BJ (cell line): ENCODE measurements at regions not wholly inside any gene's neighbourhood (a gene's known extent, or its start where the extent isn't known, plus 50 kb on each side); places are given as distances from the start of the nearest gene placed in this dataset.
A peak's percentile ranks its signal among the peaks of the same experiment; 100 is the strongest.

ENCODE experiments used
- CTCF ChIA-PET: fragments of 350-600 bp; formaldehyde crosslinking; extraction: SDS; loops from one replicate; lab custom pipeline; 2021; ENCODE audit warnings: antibody characterized with exemption, inconsistent platforms; lab: Yijun Ruan, JAX
- POLR2A ChIA-PET: fragments of 300-600 bp; sonication (Branson Sonifier 250); formaldehyde crosslinking; extraction: SDS; loops from one replicate; lab custom pipeline; 2021; ENCODE audit warnings: antibody characterized with exemption; lab: Charles Lee
- DNase-seq: peaks from one replicate; pipeline ENCODE4 v3.0.0-alpha.2; 2011; ENCODE audit warnings: low read depth
- H3K27me3 ChIP-seq: 2 replicates; pipeline ENCODE4 v1.6.0; 2011; ENCODE audit warnings: low read length; ENCODE audit not compliant: control insufficient read depth, insufficient read depth
- H3K36me3 ChIP-seq: 2 replicates; pipeline ENCODE4 v1.5.1; 2011; ENCODE audit warnings: low read length; ENCODE audit not compliant: control insufficient read depth, insufficient read depth
- H3K4me3 ChIP-seq: 2 replicates; pipeline ENCODE4 v1.5.1; 2011; ENCODE audit warnings: low read depth, mild to moderate bottlenecking, control low read depth, low read length
- TF ChIP-seq, protein P1 (sequence below): IDR thresholded peaks from 2 replicates; pipeline ENCODE4 v1.5.1; 2011; ENCODE audit warnings: low read depth, mild to moderate bottlenecking, control low read depth, inconsistent platforms, low read length, moderate library complexity; ENCODE audit not compliant: insufficient read depth

DNA sequence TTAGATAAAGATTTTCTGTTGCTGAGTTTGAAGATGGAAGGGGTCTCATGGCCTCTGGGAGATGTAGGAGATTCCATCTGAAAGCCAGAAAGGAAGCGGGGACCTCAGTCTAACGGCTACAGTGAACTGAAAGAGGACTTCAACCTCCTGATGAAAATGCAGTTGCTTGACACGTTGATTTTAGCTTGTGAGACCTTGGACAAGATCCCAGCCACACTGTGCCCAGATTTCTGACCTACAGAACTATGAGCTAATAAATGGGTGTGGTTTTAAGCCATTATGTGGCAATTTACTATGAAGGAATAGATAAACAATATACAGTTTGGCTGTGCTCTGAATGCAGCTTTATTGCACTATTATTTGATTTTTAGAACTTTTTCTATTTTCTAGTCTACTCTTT, 342.3 kb upstream of the SEMA3D start:
- peak; percentile 31 for DNase-seq
- ChIA-PET POLR2A (no interaction called here), CTCF (interaction anchor here (1.1 to 2.0 kb wide), 4 partner anchors 17 to 342 kb away, joined by 3 to 4 read pairs (median 4); partner anchors contain the start of gene SEMA3D)
- H3K36me3 ChIP-seq: no peaks in the 10 kb centered on the region
- no peaks in the 10 kb centered on the region for H3K27me3 ChIP-seq
- H3K4me3 ChIP-seq: no peak overlapping the region
- TF ChIP-seq, protein P1, sequence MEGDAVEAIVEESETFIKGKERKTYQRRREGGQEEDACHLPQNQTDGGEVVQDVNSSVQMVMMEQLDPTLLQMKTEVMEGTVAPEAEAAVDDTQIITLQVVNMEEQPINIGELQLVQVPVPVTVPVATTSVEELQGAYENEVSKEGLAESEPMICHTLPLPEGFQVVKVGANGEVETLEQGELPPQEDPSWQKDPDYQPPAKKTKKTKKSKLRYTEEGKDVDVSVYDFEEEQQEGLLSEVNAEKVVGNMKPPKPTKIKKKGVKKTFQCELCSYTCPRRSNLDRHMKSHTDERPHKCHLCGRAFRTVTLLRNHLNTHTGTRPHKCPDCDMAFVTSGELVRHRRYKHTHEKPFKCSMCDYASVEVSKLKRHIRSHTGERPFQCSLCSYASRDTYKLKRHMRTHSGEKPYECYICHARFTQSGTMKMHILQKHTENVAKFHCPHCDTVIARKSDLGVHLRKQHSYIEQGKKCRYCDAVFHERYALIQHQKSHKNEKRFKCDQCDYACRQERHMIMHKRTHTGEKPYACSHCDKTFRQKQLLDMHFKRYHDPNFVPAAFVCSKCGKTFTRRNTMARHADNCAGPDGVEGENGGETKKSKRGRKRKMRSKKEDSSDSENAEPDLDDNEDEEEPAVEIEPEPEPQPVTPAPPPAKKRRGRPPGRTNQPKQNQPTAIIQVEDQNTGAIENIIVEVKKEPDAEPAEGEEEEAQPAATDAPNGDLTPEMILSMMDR: no peak

DNA sequence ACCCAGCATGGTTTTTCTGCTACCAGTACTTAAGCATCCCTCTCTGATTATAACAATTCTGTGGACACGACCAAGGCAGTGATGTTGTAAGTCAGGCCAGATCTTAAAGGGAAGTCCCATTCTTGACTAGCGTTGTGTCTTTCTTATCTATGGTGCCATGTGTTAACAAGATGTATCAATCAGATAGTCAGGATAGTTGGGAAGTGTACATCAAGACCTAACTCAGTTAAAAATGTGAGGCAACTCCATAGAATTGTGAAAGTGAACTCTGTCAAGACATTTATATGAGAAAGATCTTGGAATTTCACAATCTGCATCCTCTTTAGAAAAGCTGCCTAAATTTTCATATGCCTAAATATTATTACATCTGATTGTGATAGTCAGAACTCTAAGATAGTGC, 341.7 kb upstream of the SEMA3D start:
- TF ChIP-seq, protein P1: no peak
- no peaks in the 10 kb centered on the region for H3K27me3 ChIP-seq
- H3K4me3 ChIP-seq: no peak overlapping the region
- no peak for DNase-seq
- ChIA-PET CTCF (interaction anchor here (1.1 to 1.3 kb wide), 2 partner anchors 26 to 59 kb away, joined by 3 read pairs; no protein-coding TSS in a partner anchor), POLR2A (no interaction called here)
- no peaks in the 10 kb centered on the region for H3K36me3 ChIP-seq

DNA sequence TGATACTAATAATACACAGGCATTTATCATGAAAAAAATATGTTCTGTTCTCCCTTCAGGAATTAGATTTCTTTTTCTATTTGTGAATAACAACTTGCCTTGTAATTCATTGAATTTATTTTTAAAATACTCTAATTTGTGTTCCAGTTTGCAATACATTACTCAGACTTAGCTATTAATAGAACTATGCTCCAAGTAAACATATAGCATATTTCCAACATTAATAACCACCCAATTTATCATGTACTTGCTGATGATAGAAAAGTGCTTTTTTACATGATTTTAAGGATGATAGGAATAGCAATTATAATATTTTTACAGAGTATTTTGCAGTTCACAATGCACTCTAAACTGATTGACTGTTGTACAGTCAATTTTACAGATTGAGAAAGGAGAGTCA, 338.8 kb upstream of the SEMA3D start:
- DNase-seq: no peak
- Histone ChIP-seq H3K4me3 (no peak overlapping the region), H3K27me3 (no peaks in the 10 kb centered on the region), H3K36me3 (no peaks in the 10 kb centered on the region)
- POLR2A ChIA-PET: interaction anchor here (0.7 kb wide), 1 partner anchor 25 kb away, joined by 3 read pairs; no protein-coding TSS in a partner anchor
- TF ChIP-seq, protein P1: no peak
- CTCF ChIA-PET: interaction anchor here (0.7 kb wide), 1 partner anchor 14 kb away, joined by 3 read pairs; no protein-coding TSS in a partner anchor

DNA sequence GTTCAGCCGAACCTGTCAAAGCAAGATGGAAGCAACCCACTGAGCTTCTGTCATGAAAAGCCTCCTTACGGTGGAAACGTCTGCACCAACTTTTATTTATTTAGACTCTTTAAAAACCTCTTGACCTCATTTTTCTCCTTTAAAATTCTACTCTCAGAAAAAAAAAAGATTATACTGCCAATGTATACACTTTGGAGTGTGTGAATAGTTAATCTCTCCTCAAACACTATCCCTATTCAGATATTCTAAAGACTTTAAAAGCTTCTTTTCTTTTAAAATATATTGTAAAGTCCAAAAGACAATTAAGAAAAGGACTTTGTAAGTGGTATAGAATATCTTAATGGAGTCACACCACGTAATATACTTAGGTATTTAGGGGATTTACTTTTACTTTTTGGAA, 335.2 kb upstream of the SEMA3D start:
- Histone ChIP-seq H3K36me3 (no peaks in the 10 kb centered on the region), H3K27me3 (no peaks in the 10 kb centered on the region), H3K4me3 (no peak overlapping the region)
- TF ChIP-seq, protein P1: no peak
- ChIA-PET CTCF (no interaction called here), POLR2A (no interaction called here)
- DNase-seq: no peak

DNA sequence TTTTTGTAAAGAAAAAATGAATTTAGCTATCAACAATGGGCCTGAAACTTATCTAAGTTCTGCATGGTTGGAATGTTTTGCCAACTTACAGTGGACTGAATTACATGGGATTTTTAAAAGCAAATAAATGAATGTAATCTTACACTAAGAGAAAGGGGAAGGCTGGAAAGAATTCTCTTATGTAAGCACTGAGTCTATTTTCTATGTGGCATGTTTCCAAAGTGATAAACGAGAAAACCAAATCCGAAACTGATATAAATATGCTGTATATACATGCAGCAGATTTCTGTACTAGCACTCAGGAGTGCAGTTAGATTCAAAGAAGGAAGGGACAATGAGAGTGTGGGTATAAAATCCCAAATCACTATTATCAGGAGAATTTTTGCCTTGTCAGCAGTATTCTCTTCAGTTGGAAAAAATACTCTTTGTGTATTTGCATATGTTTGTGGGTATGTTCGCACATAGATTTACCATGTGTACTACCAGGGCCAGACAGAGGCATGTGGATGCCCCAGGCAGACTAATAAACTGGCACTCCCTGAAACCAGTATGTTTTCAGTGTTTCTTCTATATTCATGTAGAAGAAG, 334.3 kb upstream of the SEMA3D start:
- ChIA-PET POLR2A (no interaction called here), CTCF (no interaction called here)
- TF ChIP-seq, protein P1: no peak
- no peaks in the 10 kb centered on the region for H3K36me3 ChIP-seq
- no peaks in the 10 kb centered on the region for H3K27me3 ChIP-seq
- no peak overlapping the region for H3K4me3 ChIP-seq
- DNase-seq: no peak
